ENCODE measurements at regions not wholly inside any gene's neighbourhood (a gene's known extent, or its start where the extent isn't known, plus 50 kb on each side); places are given as distances from the start of the nearest gene placed in this dataset.
A peak's percentile ranks its signal among the peaks of the same experiment; 100 is the strongest.

- no peak for DNase-seq (ENCODE audit: low spot score)
- Mint-ChIP-seq H3K4me1 (ENCODE audit: low read depth) (peaks cover 8% of the 10 kb centered on the region), H3K27ac (no peak overlapping the region), H3K9me3 (no peaks in the 10 kb centered on the region), H3K27me3 (ENCODE audit: low read depth) (peaks cover 12% of the 10 kb centered on the region), H3K4me3 (ENCODE audit: low read depth) (no peak overlapping the region), H3K36me3 (ENCODE audit: low read depth) (peaks cover 3% of the 10 kb centered on the region)
- intact Hi-C loops (cut with micrococcal nuclease), result no loop called here
Measured at GRCh38 chr9:90948156-90948555, 146.5 kb downstream of the SYK start.

- no peak overlapping the region for H3K27ac Mint-ChIP-seq
- no peak for DNase-seq (ENCODE audit: low spot score)
- peaks cover 12% of the 10 kb centered on the region for H3K27me3 Mint-ChIP-seq (ENCODE audit: low read depth)
- intact Hi-C loops (cut with micrococcal nuclease), result no loop called here
- peaks cover 11% of the 10 kb centered on the region for H3K36me3 Mint-ChIP-seq (ENCODE audit: low read depth)
- H3K9me3 Mint-ChIP-seq, result no peaks in the 10 kb centered on the region
- peaks cover 5% of the 10 kb centered on the region for H3K4me1 Mint-ChIP-seq (ENCODE audit: low read depth)
- no peak overlapping the region for H3K4me3 Mint-ChIP-seq (ENCODE audit: low read depth)
Measured at GRCh38 chr9:90950600-90950999, 149.0 kb downstream of the SYK start.

GRCh38 chr9:90953200-90953599, 151.6 kb downstream of the SYK start:
- H3K4me1 Mint-ChIP-seq (ENCODE audit: low read depth), result peaks cover 5% of the 10 kb centered on the region
- no peak overlapping the region for H3K4me3 Mint-ChIP-seq (ENCODE audit: low read depth)
- peaks cover 19% of the 10 kb centered on the region for H3K36me3 Mint-ChIP-seq (ENCODE audit: low read depth)
- no peaks in the 10 kb centered on the region for H3K9me3 Mint-ChIP-seq
- H3K27me3 Mint-ChIP-seq (ENCODE audit: low read depth), result peaks cover 5% of the 10 kb centered on the region
- no peak overlapping the region for H3K27ac Mint-ChIP-seq
- no peak for DNase-seq (ENCODE audit: low spot score)
- intact Hi-C loops (cut with micrococcal nuclease), result no loop called here

GRCh38 chr9:90953805-90954204, 152.2 kb downstream of the SYK start:
- Mint-ChIP-seq H3K36me3 (ENCODE audit: low read depth) (peaks cover 19% of the 10 kb centered on the region), H3K27me3 (ENCODE audit: low read depth) (peaks cover 2% of the 10 kb centered on the region), H3K4me3 (ENCODE audit: low read depth) (no peak overlapping the region), H3K9me3 (no peaks in the 10 kb centered on the region), H3K27ac (no peak overlapping the region), H3K4me1 (ENCODE audit: low read depth) (peaks cover 5% of the 10 kb centered on the region)
- no peak for DNase-seq (ENCODE audit: low spot score)
- intact Hi-C loops (cut with micrococcal nuclease), result no loop called here

GRCh38 chr9:90956026-90956810, 154.6 kb downstream of the SYK start:
- Mint-ChIP-seq H3K36me3 (ENCODE audit: low read depth) (peaks cover 19% of the 10 kb centered on the region), H3K27me3 (ENCODE audit: low read depth) (no peaks in the 10 kb centered on the region), H3K4me1 (ENCODE audit: low read depth) (peaks cover 11% of the 10 kb centered on the region), H3K27ac (no peak overlapping the region), H3K4me3 (ENCODE audit: low read depth) (no peak overlapping the region), H3K9me3 (no peaks in the 10 kb centered on the region)
- intact Hi-C loops (cut with micrococcal nuclease), result no loop called here
- no peak for DNase-seq (ENCODE audit: low spot score)

- Mint-ChIP-seq H3K4me1 (ENCODE audit: low read depth) (peaks cover 20% of the 10 kb centered on the region), H3K36me3 (ENCODE audit: low read depth) (peaks cover 25% of the 10 kb centered on the region), H3K27ac (no peak overlapping the region), H3K27me3 (ENCODE audit: low read depth) (no peaks in the 10 kb centered on the region), H3K9me3 (peaks cover 5% of the 10 kb centered on the region), H3K4me3 (ENCODE audit: low read depth) (no peak overlapping the region)
- intact Hi-C loops (cut with micrococcal nuclease), result no loop called here
- no peak for DNase-seq (ENCODE audit: low spot score)
Measured at GRCh38 chr9:90958328-90958727, 156.7 kb downstream of the SYK start.

GRCh38 chr9:90960941-90961340, 159.3 kb downstream of the SYK start:
- no peak for DNase-seq (ENCODE audit: low spot score)
- peaks cover 7% of the 10 kb centered on the region for H3K9me3 Mint-ChIP-seq
- intact Hi-C loops (cut with micrococcal nuclease), result no loop called here
- H3K36me3 Mint-ChIP-seq (ENCODE audit: low read depth), result peaks cover 30% of the 10 kb centered on the region
- no peak overlapping the region for H3K4me3 Mint-ChIP-seq (ENCODE audit: low read depth)
- H3K27me3 Mint-ChIP-seq (ENCODE audit: low read depth), result no peaks in the 10 kb centered on the region
- no peak overlapping the region for H3K27ac Mint-ChIP-seq
- H3K4me1 Mint-ChIP-seq (ENCODE audit: low read depth), result peaks cover 38% of the 10 kb centered on the region

- H3K36me3 Mint-ChIP-seq (ENCODE audit: low read depth), result peaks cover 28% of the 10 kb centered on the region
- intact Hi-C loops (cut with micrococcal nuclease), result no loop called here
- no peak overlapping the region for H3K4me3 Mint-ChIP-seq (ENCODE audit: low read depth)
- no peaks in the 10 kb centered on the region for H3K27me3 Mint-ChIP-seq (ENCODE audit: low read depth)
- no peak overlapping the region for H3K27ac Mint-ChIP-seq
- peaks cover 41% of the 10 kb centered on the region for H3K4me1 Mint-ChIP-seq (ENCODE audit: low read depth)
- no peak for DNase-seq (ENCODE audit: low spot score)
- H3K9me3 Mint-ChIP-seq, result peaks cover 7% of the 10 kb centered on the region
Measured at GRCh38 chr9:90961375-90961774, 159.8 kb downstream of the SYK start.

- intact Hi-C loops (cut with micrococcal nuclease), result loop anchor here (5.0 kb wide), 4 partner anchors 58 to 453 kb away; no protein-coding TSS in a partner anchor
- Mint-ChIP-seq H3K9me3 (peaks cover 7% of the 10 kb centered on the region), H3K27ac (peak overlapping the region; percentile 81), H3K4me1 (ENCODE audit: low read depth) (peaks cover 65% of the 10 kb centered on the region), H3K36me3 (ENCODE audit: low read depth) (peaks cover 31% of the 10 kb centered on the region), H3K4me3 (ENCODE audit: low read depth) (peak overlapping the region; percentile 69), H3K27me3 (ENCODE audit: low read depth) (no peaks in the 10 kb centered on the region)
- DNase-seq (ENCODE audit: low spot score), result peak; percentile 17
Measured at GRCh38 chr9:90964101-90965020, 162.7 kb downstream of the SYK start.

- intact Hi-C loops (cut with micrococcal nuclease), result loop anchor here (1.0 to 5.0 kb wide), 6 partner anchors 57 to 452 kb away; no protein-coding TSS in a partner anchor
- Mint-ChIP-seq H3K9me3 (peaks cover 7% of the 10 kb centered on the region), H3K27ac (peak overlapping the region; percentile 93), H3K4me1 (ENCODE audit: low read depth) (peaks cover 72% of the 10 kb centered on the region), H3K27me3 (ENCODE audit: low read depth) (no peaks in the 10 kb centered on the region), H3K36me3 (ENCODE audit: low read depth) (peaks cover 31% of the 10 kb centered on the region), H3K4me3 (ENCODE audit: low read depth) (peak overlapping the region; percentile 75)
- DNase-seq (ENCODE audit: low spot score), result no peak
Measured at GRCh38 chr9:90965226-90966030, 163.8 kb downstream of the SYK start.

GRCh38 chr9:90966031-90966290, 164.3 kb downstream of the SYK start:
- peak overlapping the region; percentile 93 for H3K27ac Mint-ChIP-seq
- H3K4me3 Mint-ChIP-seq (ENCODE audit: low read depth), result peak overlapping the region; percentile 75
- peaks cover 31% of the 10 kb centered on the region for H3K36me3 Mint-ChIP-seq (ENCODE audit: low read depth)
- no peaks in the 10 kb centered on the region for H3K27me3 Mint-ChIP-seq (ENCODE audit: low read depth)
- peaks cover 7% of the 10 kb centered on the region for H3K9me3 Mint-ChIP-seq
- DNase-seq (ENCODE audit: low spot score), result no peak
- intact Hi-C loops (cut with micrococcal nuclease), result loop anchor here (1.0 to 5.0 kb wide), 6 partner anchors 56 to 451 kb away; no protein-coding TSS in a partner anchor
- peaks cover 68% of the 10 kb centered on the region for H3K4me1 Mint-ChIP-seq (ENCODE audit: low read depth)

GRCh38 chr9:90966480-90967144, 165.0 kb downstream of the SYK start:
- Mint-ChIP-seq H3K36me3 (ENCODE audit: low read depth) (peaks cover 31% of the 10 kb centered on the region), H3K9me3 (peaks cover 7% of the 10 kb centered on the region), H3K4me3 (ENCODE audit: low read depth) (peak overlapping the region; percentile 75), H3K27me3 (ENCODE audit: low read depth) (no peaks in the 10 kb centered on the region), H3K4me1 (ENCODE audit: low read depth) (peaks cover 62% of the 10 kb centered on the region), H3K27ac (peak overlapping the region; percentile 93)
- intact Hi-C loops (cut with micrococcal nuclease), result loop anchor here (1.0 to 5.0 kb wide), 6 partner anchors 56 to 451 kb away; no protein-coding TSS in a partner anchor
- no peak for DNase-seq (ENCODE audit: low spot score)

Measured in activated T-helper 2 cell treated with anti-CD3 and anti-CD28 coated beads, Interferon-gamma antibody, Interleukin-2, Interleukin-4, amounts not matched to agents 10 μg/mL and 5 μg/mL and 100 μg/mL, durations not matched to agents 14 hours and 24 hours and 36 hours (primary cell).